ENCODE measurements at regions not wholly inside any gene's neighbourhood (a gene's known extent, or its start where the extent isn't known, plus 50 kb on each side); places are given as distances from the start of the nearest gene placed in this dataset.

- TF ChIP-seq CTCF (conservative IDR thresholded peaks at IDR 0.05; ENCODE audit: low read depth in 2 of 2) (no peak), POLR2AphosphoS5 (IDR thresholded peaks at IDR 0.05; ENCODE audit: low read depth) (no peak), ZNF331 (CRISPR knock-in tag; IDR thresholded peaks at IDR 0.05; ENCODE audit: low read depth) (no peak), EZH2 (IDR thresholded peaks at IDR 0.05; ENCODE audit: low read depth, unreplicated experiment) (no peak)
These were observed 293.1 kb upstream of the CDH6 start for GRCh38 chr5:30900367-30900766.

Measured in GM23338 (cell line).